ENCODE measurements at regions not wholly inside any gene's neighbourhood (a gene's known extent, or its start where the extent isn't known, plus 50 kb on each side); places are given as distances from the start of the nearest gene placed in this dataset.

- no peak for ATAC-seq
Measured at GRCh38 chr13:63873936-63874335, 2458.3 kb upstream of the PCDH20 start.

GRCh38 chr13:63864171-63864902 lies 2448.7 kb upstream of the PCDH20 start:
- no peak for ATAC-seq
- TF ChIP-seq RARB (CRISPR knock-in tag; IDR thresholded peaks at IDR 0.05) = no peak
- TF ChIP-seq SNAI2 (CRISPR knock-in tag; IDR thresholded peaks at IDR 0.05) = no peak
- no peak for TF ChIP-seq ESRRG (CRISPR knock-in tag; IDR thresholded peaks at IDR 0.05)
- no peak for TF ChIP-seq PPARA (CRISPR knock-in tag; IDR thresholded peaks at IDR 0.05; ENCODE audit: borderline replicate concordance)
- TF ChIP-seq ISL1 (CRISPR knock-in tag; IDR thresholded peaks at IDR 0.05) = no peak
- TF ChIP-seq TOX (CRISPR knock-in tag; IDR thresholded peaks at IDR 0.05; ENCODE audit: borderline replicate concordance) = no peak
- TF ChIP-seq POU6F1 (CRISPR knock-in tag; IDR thresholded peaks at IDR 0.05; ENCODE audit: borderline replicate concordance, low read depth) = no peak
- no peak for TF ChIP-seq GLIS3 (CRISPR knock-in tag; IDR thresholded peaks at IDR 0.05)
- no peak for TF ChIP-seq ZFP3 (CRISPR knock-in tag; IDR thresholded peaks at IDR 0.05)
- no peak for TF ChIP-seq BACH2 (CRISPR knock-in tag; IDR thresholded peaks at IDR 0.05; ENCODE audit: borderline replicate concordance)
- TF ChIP-seq, protein P1, sequence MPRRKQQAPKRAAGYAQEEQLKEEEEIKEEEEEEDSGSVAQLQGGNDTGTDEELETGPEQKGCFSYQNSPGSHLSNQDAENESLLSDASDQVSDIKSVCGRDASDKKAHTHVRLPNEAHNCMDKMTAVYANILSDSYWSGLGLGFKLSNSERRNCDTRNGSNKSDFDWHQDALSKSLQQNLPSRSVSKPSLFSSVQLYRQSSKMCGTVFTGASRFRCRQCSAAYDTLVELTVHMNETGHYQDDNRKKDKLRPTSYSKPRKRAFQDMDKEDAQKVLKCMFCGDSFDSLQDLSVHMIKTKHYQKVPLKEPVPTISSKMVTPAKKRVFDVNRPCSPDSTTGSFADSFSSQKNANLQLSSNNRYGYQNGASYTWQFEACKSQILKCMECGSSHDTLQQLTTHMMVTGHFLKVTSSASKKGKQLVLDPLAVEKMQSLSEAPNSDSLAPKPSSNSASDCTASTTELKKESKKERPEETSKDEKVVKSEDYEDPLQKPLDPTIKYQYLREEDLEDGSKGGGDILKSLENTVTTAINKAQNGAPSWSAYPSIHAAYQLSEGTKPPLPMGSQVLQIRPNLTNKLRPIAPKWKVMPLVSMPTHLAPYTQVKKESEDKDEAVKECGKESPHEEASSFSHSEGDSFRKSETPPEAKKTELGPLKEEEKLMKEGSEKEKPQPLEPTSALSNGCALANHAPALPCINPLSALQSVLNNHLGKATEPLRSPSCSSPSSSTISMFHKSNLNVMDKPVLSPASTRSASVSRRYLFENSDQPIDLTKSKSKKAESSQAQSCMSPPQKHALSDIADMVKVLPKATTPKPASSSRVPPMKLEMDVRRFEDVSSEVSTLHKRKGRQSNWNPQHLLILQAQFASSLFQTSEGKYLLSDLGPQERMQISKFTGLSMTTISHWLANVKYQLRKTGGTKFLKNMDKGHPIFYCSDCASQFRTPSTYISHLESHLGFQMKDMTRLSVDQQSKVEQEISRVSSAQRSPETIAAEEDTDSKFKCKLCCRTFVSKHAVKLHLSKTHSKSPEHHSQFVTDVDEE (CRISPR knock-in tag; IDR thresholded peaks at IDR 0.05) = no peak
- no peak for TF ChIP-seq ZNF8 (CRISPR knock-in tag; IDR thresholded peaks at IDR 0.05)
- no peak for TF ChIP-seq ZC3H10 (CRISPR knock-in tag; IDR thresholded peaks at IDR 0.05)
- no peak for TF ChIP-seq TCF4 (CRISPR knock-in tag; IDR thresholded peaks at IDR 0.05; ENCODE audit: borderline replicate concordance)
- no peak for TF ChIP-seq ZFP30 (CRISPR knock-in tag; IDR thresholded peaks at IDR 0.05)
- TF ChIP-seq CSDC2 (CRISPR knock-in tag; IDR thresholded peaks at IDR 0.05) = no peak
- TF ChIP-seq ARNTL (CRISPR knock-in tag; IDR thresholded peaks at IDR 0.05; ENCODE audit: borderline replicate concordance, low read depth) = no peak
- no peak for TF ChIP-seq ZNF565 (CRISPR knock-in tag; conservative IDR thresholded peaks at IDR 0.05; ENCODE audit: low read depth)
- TF ChIP-seq, protein P2, sequence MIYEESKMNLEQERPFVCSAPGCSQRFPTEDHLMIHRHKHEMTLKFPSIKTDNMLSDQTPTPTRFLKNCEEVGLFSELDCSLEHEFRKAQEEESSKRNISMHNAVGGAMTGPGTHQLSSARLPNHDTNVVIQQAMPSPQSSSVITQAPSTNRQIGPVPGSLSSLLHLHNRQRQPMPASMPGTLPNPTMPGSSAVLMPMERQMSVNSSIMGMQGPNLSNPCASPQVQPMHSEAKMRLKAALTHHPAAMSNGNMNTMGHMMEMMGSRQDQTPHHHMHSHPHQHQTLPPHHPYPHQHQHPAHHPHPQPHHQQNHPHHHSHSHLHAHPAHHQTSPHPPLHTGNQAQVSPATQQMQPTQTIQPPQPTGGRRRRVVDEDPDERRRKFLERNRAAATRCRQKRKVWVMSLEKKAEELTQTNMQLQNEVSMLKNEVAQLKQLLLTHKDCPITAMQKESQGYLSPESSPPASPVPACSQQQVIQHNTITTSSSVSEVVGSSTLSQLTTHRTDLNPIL (CRISPR knock-in tag; IDR thresholded peaks at IDR 0.05; ENCODE audit: low read depth) = no peak

More at GRCh38 chr13:63873936-63874335, 2458.3 kb upstream of the PCDH20 start:
- no peak for TF ChIP-seq CSDC2 (CRISPR knock-in tag; IDR thresholded peaks at IDR 0.05)
- TF ChIP-seq PATZ1 (CRISPR knock-in tag; IDR thresholded peaks at IDR 0.05; ENCODE audit: borderline replicate concordance) = no peak
- TF ChIP-seq, protein P1 (CRISPR knock-in tag; IDR thresholded peaks at IDR 0.05) = no peak
- no peak for TF ChIP-seq ZNF70 (CRISPR knock-in tag; IDR thresholded peaks at IDR 0.05)
- no peak for TF ChIP-seq PPARA (CRISPR knock-in tag; IDR thresholded peaks at IDR 0.05; ENCODE audit: borderline replicate concordance)
- no peak for TF ChIP-seq ZFP30 (CRISPR knock-in tag; IDR thresholded peaks at IDR 0.05)
- no peak for TF ChIP-seq TCF4 (CRISPR knock-in tag; IDR thresholded peaks at IDR 0.05; ENCODE audit: borderline replicate concordance)
- TF ChIP-seq ZC3H10 (CRISPR knock-in tag; IDR thresholded peaks at IDR 0.05) = no peak
- TF ChIP-seq, protein P2 (CRISPR knock-in tag; IDR thresholded peaks at IDR 0.05; ENCODE audit: low read depth) = no peak
- no peak for TF ChIP-seq SNAI2 (CRISPR knock-in tag; IDR thresholded peaks at IDR 0.05)
- TF ChIP-seq BACH2 (CRISPR knock-in tag; IDR thresholded peaks at IDR 0.05; ENCODE audit: borderline replicate concordance) = no peak
- TF ChIP-seq RARB (CRISPR knock-in tag; IDR thresholded peaks at IDR 0.05) = no peak
- TF ChIP-seq ZFP3 (CRISPR knock-in tag; IDR thresholded peaks at IDR 0.05) = no peak
- no peak for TF ChIP-seq ZNF565 (CRISPR knock-in tag; conservative IDR thresholded peaks at IDR 0.05; ENCODE audit: low read depth)
- no peak for TF ChIP-seq ISL1 (CRISPR knock-in tag; IDR thresholded peaks at IDR 0.05)
- TF ChIP-seq ARNTL (CRISPR knock-in tag; IDR thresholded peaks at IDR 0.05; ENCODE audit: borderline replicate concordance, low read depth) = no peak
- TF ChIP-seq ESRRG (CRISPR knock-in tag; IDR thresholded peaks at IDR 0.05) = no peak
